ENCODE measurements at regions not wholly inside any gene's neighbourhood (a gene's known extent, or its start where the extent isn't known, plus 50 kb on each side); places are given as distances from the start of the nearest gene placed in this dataset.

- WGBS, 10 experiments, result 20 to 75% (median 48%) methylated on average over 1 to 8 of the region's 8 CpGs; no CpG with 5 or more reads in 2 of the 10 experiments
- Histone ChIP-seq H3K4me1 (replicated peaks in 1 of 2) (peaks cover 0 to 8% of the 10 kb centered on the region in 2 donors), H3K27ac (no peak overlapping the region), H3K4me3 (no peak overlapping the region)
- ATAC-seq (replicated peaks in 6 of 8), result no peak
- in situ Hi-C loops (cut with MboI; ENCODE audit: low pct_unique_long_range_greater_than_20kb in 2 of 9, low sequenced_read_pairs in 9 of 9, unreplicated experiment in 9 of 9), result no loop called here
These were observed 159.4 kb upstream of the PITX1 start for GRCh38 chr5:135193213-135194125.

- Histone ChIP-seq H3K4me3 (no peak overlapping the region), H3K27ac (no peak overlapping the region), H3K4me1 (replicated peaks in 1 of 2) (peaks cover 0 to 8% of the 10 kb centered on the region in 2 donors)
- ATAC-seq (replicated peaks in 6 of 8), result no peak
- 67 to 84% (median 80%) methylated on average over 1 to 7 of the region's 7 CpGs; no CpG with 5 or more reads in 5 of the 10 experiments for WGBS, 10 experiments
- in situ Hi-C loops (cut with MboI; ENCODE audit: low pct_unique_long_range_greater_than_20kb in 2 of 9, low sequenced_read_pairs in 9 of 9, unreplicated experiment in 9 of 9), result no loop called here
These were observed 158.3 kb upstream of the PITX1 start for GRCh38 chr5:135192351-135192750.

- H3K27ac ChIP-seq, result no peak overlapping the region
- in situ Hi-C loops (cut with MboI; ENCODE audit: low pct_unique_long_range_greater_than_20kb in 2 of 9, low sequenced_read_pairs in 9 of 9, unreplicated experiment in 9 of 9), result no loop called here
- H3K4me3 ChIP-seq, result peak overlapping the region; percentile 17 to 34 (median 30)
- WGBS, 10 experiments, result 0 to 96% (median 58%) methylated on average over 2 to 10 of the region's 54 CpGs; no CpG with 5 or more reads in 6 of the 10 experiments
- peaks cover 0 to 8% of the 10 kb centered on the region in 2 donors for H3K4me1 ChIP-seq (replicated peaks in 1 of 2)
- ATAC-seq (replicated peaks in 6 of 8), result peak; percentile 93 to 99 (median 99)
These were observed 157.2 kb upstream of the PITX1 start for GRCh38 chr5:135191084-135191826.

DNA sequence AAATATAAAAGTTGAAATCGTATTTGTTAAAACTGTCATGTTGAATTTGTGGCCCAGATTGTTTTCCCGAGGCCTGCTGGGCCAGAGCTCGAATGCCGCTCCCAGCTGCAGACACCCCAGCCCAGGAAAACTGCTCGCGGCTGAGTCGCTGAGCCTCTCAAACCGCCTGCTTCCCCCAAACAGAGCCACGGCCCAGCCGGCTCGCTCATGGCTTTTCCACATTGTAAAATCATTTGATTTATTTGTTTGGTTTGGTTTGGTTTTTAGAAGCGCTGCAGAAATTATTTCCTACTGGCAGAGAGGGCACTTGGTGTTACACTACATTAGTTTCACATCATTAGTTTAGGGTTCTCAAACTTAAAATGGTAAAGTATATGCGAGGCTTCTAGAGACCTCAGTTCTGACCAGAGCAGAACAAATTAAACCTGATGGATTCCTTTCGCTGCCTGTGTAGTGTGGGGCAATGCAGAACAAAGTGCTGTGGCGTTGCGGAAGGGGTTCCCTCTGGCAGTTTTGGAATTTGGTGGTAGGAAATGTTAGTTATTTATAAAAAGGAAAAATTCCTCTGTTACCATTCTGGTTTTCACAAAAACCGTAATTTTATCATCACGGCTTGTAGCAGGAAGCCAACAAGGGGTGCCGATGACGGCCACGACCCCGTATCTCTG, 156.5 kb upstream of the PITX1 start:
- WGBS, 10 experiments, result 17 to 93% (median 73%) methylated on average over 3 to 16 of the region's 22 CpGs; no CpG with 5 or more reads in 1 of the 10 experiments
- ATAC-seq (replicated peaks in 6 of 8), result no peak
- in situ Hi-C loops (cut with MboI; ENCODE audit: low pct_unique_long_range_greater_than_20kb in 2 of 9, low sequenced_read_pairs in 9 of 9, unreplicated experiment in 9 of 9), result no loop called here

DNA sequence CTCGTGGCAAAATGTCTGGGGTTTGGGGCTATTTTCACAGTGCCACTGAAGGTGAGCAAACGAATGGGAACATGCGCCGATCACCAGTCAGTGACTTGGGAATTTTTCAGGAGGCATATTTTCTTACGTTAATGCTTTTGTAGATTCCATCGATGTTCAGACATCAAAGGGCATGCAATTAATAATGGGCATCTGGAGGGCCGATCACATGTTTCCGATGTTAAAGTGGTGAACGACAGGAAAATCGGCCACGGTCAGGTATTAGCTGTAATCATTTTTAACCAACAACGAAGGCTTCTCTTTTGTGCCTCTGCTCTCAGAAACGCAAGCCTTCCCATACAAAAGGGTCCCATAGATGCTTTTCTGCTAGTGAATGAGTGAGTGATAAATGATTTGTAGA, 155.0 kb upstream of the PITX1 start:
- 25 to 90% (median 74%) methylated on average over 2 to 13 of the region's 13 CpGs for WGBS, 10 experiments
- Histone ChIP-seq H3K4me3 (no peak overlapping the region), H3K27ac (no peak overlapping the region), H3K4me1 (replicated peaks in 1 of 2) (peaks cover 0 to 14% of the 10 kb centered on the region in 2 donors)
- no peak for ATAC-seq (replicated peaks in 6 of 8)
- in situ Hi-C loops (cut with MboI; ENCODE audit: low pct_unique_long_range_greater_than_20kb in 2 of 9, low sequenced_read_pairs in 9 of 9, unreplicated experiment in 9 of 9), result no loop called here

More for the DNA sequence above, 156.5 kb upstream of the PITX1 start:
- H3K4me1 ChIP-seq (replicated peaks in 1 of 2), result peaks cover 0 to 13% of the 10 kb centered on the region in 2 donors
- H3K27ac ChIP-seq, result no peak overlapping the region
- H3K4me3 ChIP-seq, result peak overlapping the region in 4 of 5 donors; percentile 17 to 34 (median 30)

DNA sequence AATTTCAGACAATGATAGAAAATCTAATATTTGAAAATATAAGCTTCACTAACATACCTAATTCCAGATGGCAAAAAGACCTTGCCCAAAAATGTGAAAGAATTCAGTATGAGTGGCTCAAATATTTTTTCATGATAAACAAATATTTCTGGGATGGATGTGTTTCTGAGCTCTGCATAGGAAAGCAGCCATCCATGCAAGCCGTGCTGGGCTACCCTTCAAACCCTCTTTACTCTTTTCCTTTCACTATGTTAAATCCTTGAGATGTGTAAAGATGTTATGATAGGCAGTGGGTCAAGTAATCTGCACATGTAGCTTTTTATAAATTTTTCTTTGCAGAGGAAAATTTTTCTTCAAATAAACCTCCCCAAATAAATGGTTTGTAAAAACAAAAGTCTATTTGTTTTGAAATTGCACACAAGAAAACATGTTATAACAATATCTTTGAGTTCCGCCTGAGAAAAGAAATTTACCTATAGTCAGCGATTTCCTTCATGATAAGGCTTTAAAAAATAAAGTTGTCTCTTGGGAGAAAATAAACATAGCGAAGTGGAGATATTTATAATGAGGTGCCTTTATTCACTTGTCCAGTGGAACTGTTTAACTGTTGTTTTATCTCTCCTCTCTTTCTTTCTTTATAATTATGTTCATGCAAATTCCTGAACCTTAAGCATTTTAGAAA, 154.3 kb upstream of the PITX1 start:
- 53 to 100% (median 85%) methylated on average over 2 to 4 of the region's 4 CpGs for WGBS, 10 experiments
- Histone ChIP-seq H3K4me3 (no peak overlapping the region), H3K27ac (no peak overlapping the region), H3K4me1 (replicated peaks in 1 of 2) (peaks cover 0 to 14% of the 10 kb centered on the region in 2 donors)
- in situ Hi-C loops (cut with MboI; ENCODE audit: low pct_unique_long_range_greater_than_20kb in 2 of 9, low sequenced_read_pairs in 9 of 9, unreplicated experiment in 9 of 9), result no loop called here
- ATAC-seq (replicated peaks in 6 of 8), result no peak

GRCh38 chr5:135186662-135187522, 152.9 kb upstream of the PITX1 start:
- no peak for ATAC-seq (replicated peaks in 6 of 8)
- H3K4me3 ChIP-seq, result no peak overlapping the region
- in situ Hi-C loops (cut with MboI; ENCODE audit: low pct_unique_long_range_greater_than_20kb in 2 of 9, low sequenced_read_pairs in 9 of 9, unreplicated experiment in 9 of 9), result no loop called here
- H3K27ac ChIP-seq, result no peak overlapping the region
- 50 to 96% (median 86%) methylated on average over 1 to 8 of the region's 8 CpGs for WGBS, 10 experiments
- peaks cover 0 to 14% of the 10 kb centered on the region in 2 donors for H3K4me1 ChIP-seq (replicated peaks in 1 of 2)

DNA sequence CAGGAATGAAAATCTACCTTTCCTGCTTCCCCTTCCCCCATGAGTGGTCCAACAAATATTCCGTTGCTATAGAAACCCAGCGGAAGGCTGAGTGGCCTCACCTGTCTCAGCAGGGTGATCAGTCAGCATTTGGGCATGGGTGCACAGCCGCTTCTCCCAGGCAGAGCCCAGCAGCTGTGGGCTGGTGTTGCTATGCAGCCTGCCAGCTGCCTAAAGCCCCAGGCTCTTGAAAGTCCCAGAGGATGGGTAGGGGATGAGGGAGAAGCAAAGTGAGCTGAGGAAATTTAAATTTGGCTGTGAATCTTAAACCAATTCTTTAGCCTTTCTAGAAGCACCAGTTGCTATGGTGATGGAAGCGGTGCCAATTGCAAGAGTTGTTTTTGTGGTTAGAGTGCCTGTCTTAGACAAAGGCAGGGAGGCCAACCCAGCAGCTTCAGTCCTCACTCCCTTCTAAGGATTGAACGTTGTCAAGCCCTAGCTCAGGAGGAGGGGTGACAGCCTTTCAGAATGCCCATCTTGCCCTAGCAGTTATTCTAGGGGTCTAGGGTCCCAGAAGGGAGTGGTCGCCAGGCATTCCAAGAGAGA, 151.5 kb upstream of the PITX1 start:
- H3K4me1 ChIP-seq (replicated peaks in 1 of 2), result peaks cover 0 to 7% of the 10 kb centered on the region in 2 donors
- ATAC-seq (replicated peaks in 6 of 8), result peak in 2 of 8 experiments; percentile 35 to 70
- in situ Hi-C loops (cut with MboI; ENCODE audit: low pct_unique_long_range_greater_than_20kb in 2 of 9, low sequenced_read_pairs in 9 of 9, unreplicated experiment in 9 of 9), result no loop called here
- 0 to 100% (median 60%) methylated on average over 1 to 4 of the region's 6 CpGs; no CpG with 5 or more reads in 3 of the 10 experiments for WGBS, 10 experiments
- H3K27ac ChIP-seq, result no peak overlapping the region
- no peak overlapping the region for H3K4me3 ChIP-seq

GRCh38 chr5:135184646-135185045, 150.6 kb upstream of the PITX1 start:
- no peak for ATAC-seq (replicated peaks in 6 of 8)
- Histone ChIP-seq H3K4me3 (no peak overlapping the region), H3K27ac (no peak overlapping the region), H3K4me1 (replicated peaks in 1 of 2) (peaks cover 0 to 6% of the 10 kb centered on the region in 2 donors)
- in situ Hi-C loops (cut with MboI; ENCODE audit: low pct_unique_long_range_greater_than_20kb in 2 of 9, low sequenced_read_pairs in 9 of 9, unreplicated experiment in 9 of 9), result no loop called here
- 50 to 92% (median 60%) methylated on average over 1 to 4 of the region's 7 CpGs; no CpG with 5 or more reads in 3 of the 10 experiments for WGBS, 10 experiments

- 33 to 86% (median 78%) methylated on average over 1 to 4 of the region's 4 CpGs; no CpG with 5 or more reads in 2 of the 10 experiments for WGBS, 10 experiments
- in situ Hi-C loops (cut with MboI; ENCODE audit: low pct_unique_long_range_greater_than_20kb in 2 of 9, low sequenced_read_pairs in 9 of 9, unreplicated experiment in 9 of 9), result no loop called here
- Histone ChIP-seq H3K27ac (no peak overlapping the region), H3K4me3 (no peak overlapping the region), H3K4me1 (replicated peaks in 1 of 2) (peaks cover 0 to 6% of the 10 kb centered on the region in 2 donors)
- no peak for ATAC-seq (replicated peaks in 6 of 8)
These were observed 149.4 kb upstream of the PITX1 start for GRCh38 chr5:135183464-135183863.

- H3K27ac ChIP-seq, result no peak overlapping the region
- in situ Hi-C loops (cut with MboI; ENCODE audit: low pct_unique_long_range_greater_than_20kb in 2 of 9, low sequenced_read_pairs in 9 of 9, unreplicated experiment in 9 of 9), result no loop called here
- no peak overlapping the region for H3K4me3 ChIP-seq
- 67 to 100% (median 85%) methylated on average over 1 to 4 of the region's 5 CpGs; no CpG with 5 or more reads in 2 of the 10 experiments for WGBS, 10 experiments
- peaks cover 0 to 6% of the 10 kb centered on the region in 2 donors for H3K4me1 ChIP-seq (replicated peaks in 1 of 2)
- no peak for ATAC-seq (replicated peaks in 6 of 8)
These were observed 148.6 kb upstream of the PITX1 start for GRCh38 chr5:135182675-135183074.
